Stomach smooth muscle (tissue), 2 donors: ENCODE measurements at regions not wholly inside any gene's neighbourhood (a gene's known extent, or its start where the extent isn't known, plus 50 kb on each side); places are given as distances from the start of the nearest gene placed in this dataset.

Source experiments
- H3K27ac ChIP-seq: one replicate; pipeline ENCODE4 v1.7.0; 2013; ENCODE audit warnings: mild to moderate bottlenecking, low read length, inconsistent platforms
- H3K27me3 ChIP-seq, 2 donors: one replicate each; pipeline ENCODE4 v1.7.0; 2013; ENCODE audit warnings: low read length in 2 of 2; ENCODE audit not compliant: insufficient read depth in 2 of 2, control insufficient read depth in 1 of 2
- H3K36me3 ChIP-seq, 2 donors: one replicate each; pipeline ENCODE4 v1.7.0; 2013; ENCODE audit warnings: low read length in 2 of 2; ENCODE audit not compliant: control insufficient read depth in 2 of 2, insufficient read depth in 2 of 2
- H3K4me1 ChIP-seq: one replicate; pipeline ENCODE4 v1.7.0; 2013; ENCODE audit warnings: low read length; ENCODE audit not compliant: control insufficient read depth, insufficient read depth
- H3K4me3 ChIP-seq, 2 donors: one replicate each; pipeline ENCODE4 v1.7.0; 2013; ENCODE audit warnings: low read length in 2 of 2
- H3K9ac ChIP-seq, 2 donors: one replicate each; pipeline ENCODE4 v1.7.0; 2013; ENCODE audit warnings: low read length in 2 of 2, mild to moderate bottlenecking in 1 of 2
- H3K9me3 ChIP-seq, 2 donors: one replicate each; pipeline ENCODE4 v1.7.0; 2013; ENCODE audit warnings: low read length in 2 of 2; ENCODE audit not compliant: control insufficient read depth in 2 of 2
- donor health status: healthy.
- donor health status: Pancreatic carcinoma.

DNA sequence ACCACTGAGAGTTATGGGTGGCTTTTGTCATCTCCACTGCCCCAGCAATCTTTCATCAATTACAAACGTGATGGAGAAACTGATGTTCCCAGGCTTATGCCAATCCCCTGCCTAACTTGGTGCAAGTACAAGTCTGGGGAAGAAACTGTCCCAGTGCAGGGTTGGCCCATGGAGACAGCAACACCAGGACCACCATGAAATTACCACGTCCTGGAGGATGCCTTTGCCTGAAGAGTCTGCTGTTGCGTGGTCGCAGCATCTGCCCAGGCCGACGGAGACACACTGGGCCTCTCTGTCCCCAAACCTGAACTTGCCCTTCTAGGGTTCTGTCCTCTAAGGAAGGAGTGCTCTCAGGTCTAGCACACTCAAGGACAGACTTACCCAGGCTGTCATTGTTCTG lies 496.8 kb upstream of the RAB6C start:
- Histone ChIP-seq H3K27ac (no peak overlapping the region), H3K36me3 (no peaks in the 10 kb centered on the region), H3K4me3 (no peak overlapping the region), H3K4me1 (no peaks in the 10 kb centered on the region), H3K9me3 (no peaks in the 10 kb centered on the region), H3K9ac (no peak overlapping the region), H3K27me3 (peaks cover 0 to 4% of the 10 kb centered on the region in 2 donors)

GRCh38 chr2:129483366-129483765 lies 496.1 kb upstream of the RAB6C start:
- no peaks in the 10 kb centered on the region for H3K9me3 ChIP-seq
- H3K4me3 ChIP-seq = no peak overlapping the region
- no peaks in the 10 kb centered on the region for H3K36me3 ChIP-seq
- H3K4me1 ChIP-seq = no peaks in the 10 kb centered on the region
- H3K9ac ChIP-seq = no peak overlapping the region
- H3K27me3 ChIP-seq = peaks cover 0 to 2% of the 10 kb centered on the region in 2 donors
- no peak overlapping the region for H3K27ac ChIP-seq

DNA sequence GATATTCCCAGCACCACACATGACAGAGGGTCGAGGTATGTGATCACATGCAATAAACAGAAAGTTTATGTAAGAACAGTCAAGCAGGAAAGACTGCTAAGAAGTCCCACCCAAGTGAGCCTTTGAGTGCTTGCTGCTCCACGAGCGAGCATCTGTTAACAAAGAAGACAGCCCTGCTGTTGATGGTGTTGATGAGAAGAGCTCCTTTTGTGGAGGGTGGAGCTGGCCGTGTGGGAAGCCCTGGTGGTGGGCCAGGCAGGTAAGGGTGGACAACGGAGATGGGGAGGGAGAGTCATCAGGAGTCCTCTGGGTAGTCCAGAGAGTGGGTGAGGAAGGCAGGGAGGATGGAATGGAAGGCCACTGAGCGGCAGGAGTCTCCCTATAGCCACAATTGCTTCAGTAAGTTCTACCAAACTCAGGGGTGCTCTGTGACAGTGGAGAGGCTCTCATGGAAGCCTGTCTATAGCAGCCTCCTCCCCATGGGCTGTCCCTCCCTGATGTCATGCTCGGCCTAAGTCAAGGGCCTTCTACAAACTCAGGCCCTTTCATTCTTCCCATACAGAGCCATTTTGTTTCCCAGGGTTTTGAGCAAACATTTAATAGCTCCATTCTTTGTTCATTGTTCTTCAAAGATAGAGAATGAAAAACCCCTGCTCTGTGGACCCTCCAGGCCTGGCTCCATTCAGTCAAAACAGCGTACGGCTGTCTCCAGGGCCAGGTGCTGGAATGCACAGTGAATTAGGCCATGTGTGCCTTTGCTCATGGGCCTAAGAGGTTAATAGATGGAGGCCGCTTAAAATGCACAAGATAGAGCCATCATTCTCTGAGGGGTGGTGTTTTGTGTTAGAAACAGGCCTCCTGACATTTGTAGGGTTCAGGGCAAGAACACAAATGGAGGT lies 494.2 kb upstream of the RAB6C start:
- no peaks in the 10 kb centered on the region for H3K36me3 ChIP-seq
- no peaks in the 10 kb centered on the region for H3K9me3 ChIP-seq
- H3K27ac ChIP-seq = no peak overlapping the region
- no peak overlapping the region for H3K4me3 ChIP-seq
- no peak overlapping the region for H3K9ac ChIP-seq
- H3K27me3 ChIP-seq = peaks cover 0 to 2% of the 10 kb centered on the region in 2 donors
- no peaks in the 10 kb centered on the region for H3K4me1 ChIP-seq

GRCh38 chr2:129488376-129488775 lies 491.1 kb upstream of the RAB6C start:
- Histone ChIP-seq H3K4me3 (no peak overlapping the region), H3K9ac (no peak overlapping the region), H3K36me3 (no peaks in the 10 kb centered on the region), H3K27ac (no peak overlapping the region), H3K4me1 (no peaks in the 10 kb centered on the region), H3K9me3 (no peaks in the 10 kb centered on the region), H3K27me3 (no peaks in the 10 kb centered on the region)

- H3K27me3 ChIP-seq = no peaks in the 10 kb centered on the region
- H3K9me3 ChIP-seq = no peaks in the 10 kb centered on the region
- H3K4me1 ChIP-seq = no peaks in the 10 kb centered on the region
- H3K27ac ChIP-seq = no peak overlapping the region
- H3K4me3 ChIP-seq = no peak overlapping the region
- no peaks in the 10 kb centered on the region for H3K36me3 ChIP-seq
- H3K9ac ChIP-seq = no peak overlapping the region
Measured at GRCh38 chr2:129490641-129491040, 488.8 kb upstream of the RAB6C start.

GRCh38 chr2:129491308-129491707 lies 488.2 kb upstream of the RAB6C start:
- no peaks in the 10 kb centered on the region for H3K9me3 ChIP-seq
- no peaks in the 10 kb centered on the region for H3K27me3 ChIP-seq
- no peak overlapping the region for H3K4me3 ChIP-seq
- H3K4me1 ChIP-seq = no peaks in the 10 kb centered on the region
- no peaks in the 10 kb centered on the region for H3K36me3 ChIP-seq
- H3K27ac ChIP-seq = no peak overlapping the region
- H3K9ac ChIP-seq = no peak overlapping the region

- H3K9me3 ChIP-seq = no peaks in the 10 kb centered on the region
Measured at GRCh38 chr2:129492548-129492947, 486.9 kb upstream of the RAB6C start.

GRCh38 chr2:129499747-129500146 lies 479.7 kb upstream of the RAB6C start:
- no peaks in the 10 kb centered on the region for H3K4me1 ChIP-seq
- no peaks in the 10 kb centered on the region for H3K27me3 ChIP-seq
- H3K9ac ChIP-seq = no peak overlapping the region
- no peaks in the 10 kb centered on the region for H3K9me3 ChIP-seq
- H3K36me3 ChIP-seq = no peaks in the 10 kb centered on the region
- H3K4me3 ChIP-seq = no peak overlapping the region
- no peak overlapping the region for H3K27ac ChIP-seq

More at GRCh38 chr2:129492548-129492947, 486.9 kb upstream of the RAB6C start:
- H3K9ac ChIP-seq = no peak overlapping the region
- no peaks in the 10 kb centered on the region for H3K27me3 ChIP-seq
- no peaks in the 10 kb centered on the region for H3K4me1 ChIP-seq
- H3K36me3 ChIP-seq = no peaks in the 10 kb centered on the region
- no peak overlapping the region for H3K4me3 ChIP-seq
- no peak overlapping the region for H3K27ac ChIP-seq

- no peak overlapping the region for H3K4me3 ChIP-seq
- H3K9me3 ChIP-seq = no peaks in the 10 kb centered on the region
- no peak overlapping the region for H3K9ac ChIP-seq
- no peaks in the 10 kb centered on the region for H3K27me3 ChIP-seq
- no peaks in the 10 kb centered on the region for H3K36me3 ChIP-seq
- no peak overlapping the region for H3K27ac ChIP-seq
- H3K4me1 ChIP-seq = no peaks in the 10 kb centered on the region
Measured at GRCh38 chr2:129502781-129503180, 476.7 kb upstream of the RAB6C start.

- Histone ChIP-seq H3K27me3 (no peaks in the 10 kb centered on the region), H3K36me3 (no peaks in the 10 kb centered on the region), H3K9me3 (peaks cover 0 to 3% of the 10 kb centered on the region in 2 donors), H3K27ac (no peak overlapping the region), H3K4me1 (no peaks in the 10 kb centered on the region), H3K4me3 (no peak overlapping the region), H3K9ac (no peak overlapping the region)
Measured at GRCh38 chr2:129504646-129505045, 474.8 kb upstream of the RAB6C start.

- Histone ChIP-seq H3K27me3 (no peaks in the 10 kb centered on the region), H3K9me3 (peaks cover 0 to 3% of the 10 kb centered on the region in 2 donors), H3K27ac (no peak overlapping the region)
Measured at GRCh38 chr2:129518937-129519336, 460.5 kb upstream of the RAB6C start.

More at GRCh38 chr2:129518937-129519336, 460.5 kb upstream of the RAB6C start:
- Histone ChIP-seq H3K9ac (no peak overlapping the region), H3K4me3 (no peak overlapping the region), H3K36me3 (no peaks in the 10 kb centered on the region), H3K4me1 (no peaks in the 10 kb centered on the region)
